ENCODE measurements at regions not wholly inside any gene's neighbourhood (a gene's known extent, or its start where the extent isn't known, plus 50 kb on each side); places are given as distances from the start of the nearest gene placed in this dataset.

DNA sequence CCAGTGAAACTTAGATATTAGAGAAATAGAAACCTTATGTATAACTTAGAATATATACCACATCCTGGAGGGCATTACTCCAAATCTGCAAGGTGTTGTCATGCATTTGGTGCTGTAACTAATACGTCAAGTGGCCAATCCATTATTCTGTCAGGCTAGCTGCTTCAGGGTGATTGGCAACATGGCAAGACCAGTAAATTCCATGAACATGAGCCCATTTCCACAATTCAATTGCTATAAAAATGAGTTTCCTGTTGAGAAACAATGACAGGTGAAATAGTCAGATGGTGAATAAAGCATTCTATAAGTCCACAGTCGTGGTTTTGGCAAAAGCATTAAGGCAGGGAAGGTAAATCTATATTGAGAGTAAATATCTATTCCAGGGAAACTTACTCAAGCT is 566.0 kb downstream of the ADGRL2 start:
- Histone ChIP-seq H4K91ac (ENCODE audit: insufficient read depth, low read depth, low read length) (no peak overlapping the region), H3K27ac (ENCODE audit: insufficient read depth, low read length) (no peak overlapping the region), H4K20me1 (ENCODE audit: insufficient read depth, low read length) (no peaks in the 10 kb centered on the region), H3K18ac (ENCODE audit: low read depth, low read length) (no peak overlapping the region), H3K4me3 (ENCODE audit: insufficient read depth, low read depth, low read length) (no peak overlapping the region), H2BK5ac (ENCODE audit: low read depth, low read length, poor library complexity, severe bottlenecking) (no peak overlapping the region), H3K36me3 (ENCODE audit: control insufficient read depth, insufficient read depth, low read length) (no peaks in the 10 kb centered on the region), H2AFZ (replicated peaks; ENCODE audit: low read length, poor library complexity) (no peak overlapping the region), H3K14ac (replicated peaks; ENCODE audit: low read depth, low read length) (no peak overlapping the region), H3K9me1 (ENCODE audit: insufficient read depth, low read length) (no peaks in the 10 kb centered on the region), H3K23ac (ENCODE audit: low read depth, low read length) (no peak overlapping the region), H3K9me3 (ENCODE audit: control insufficient read depth, insufficient read depth, low read length) (no peaks in the 10 kb centered on the region; the same call in 1 of the 2 replicates), H2AK5ac (ENCODE audit: low read depth, low read length) (no peak overlapping the region), H4K5ac (ENCODE audit: low read depth, low read length) (no peak overlapping the region), H3K4ac (ENCODE audit: low read depth, low read length) (no peak overlapping the region), H3K56ac (ENCODE audit: extremely low read depth, insufficient read depth, low read length) (no peak overlapping the region), H3K4me2 (ENCODE audit: low read depth, low read length) (no peak overlapping the region), H4K8ac (ENCODE audit: low read depth in 2 of 2, low read length in 2 of 2) (no peak overlapping the region), H2AK9ac (replicated peaks; ENCODE audit: low read depth, low read length, poor library complexity) (no peak overlapping the region), H3K4me1 (ENCODE audit: control insufficient read depth, insufficient read depth, low read length) (no peaks in the 10 kb centered on the region), H3K9ac (ENCODE audit: low read depth, low read length) (no peak overlapping the region), H2BK15ac (ENCODE audit: low read depth, low read length) (no peak overlapping the region), H3K79me1 (ENCODE audit: low read depth in 1 of 2, low read length in 2 of 2) (no peaks in the 10 kb centered on the region), H2BK20ac (ENCODE audit: low read depth, low read length) (no peak overlapping the region), H2BK120ac (ENCODE audit: low read depth, low read length) (no peak overlapping the region), H3K27me3 (ENCODE audit: control insufficient read depth, insufficient read depth, low read length) (no peaks in the 10 kb centered on the region)
- intact Hi-C loops (cut with micrococcal nuclease): no loop called here
- in situ Hi-C loops (cut with MboI; ENCODE audit: low sequenced_read_pairs): no loop called here
- dilution Hi-C loops (cut with HindIII; ENCODE audit: low sequenced_read_pairs, unreplicated experiment): no loop called here
- BruUV-seq (replicated peaks): no TSS peak
- no CpG with 5 or more reads among the region's 2 CpGs for WGBS, 2 experiments (ENCODE audit: extremely low coverage in 2 of 2, insufficient read length in 1 of 2)
- DNase-seq (no peak), ATAC-seq (ENCODE audit: low read depth) (no peak)
- POLR2A ChIA-PET (ENCODE audit: unreplicated experiment): no interaction called here
- CTCF ChIA-PET: no interaction called here
- no peak for TF ChIP-seq RAD21 (IDR thresholded peaks at IDR 0.05; ENCODE audit: low read length)
- TF ChIP-seq FOS (IDR thresholded peaks at IDR 0.05; ENCODE audit: low read depth, low read length): no peak
- TF ChIP-seq NFE2L2 (IDR thresholded peaks at IDR 0.05; ENCODE audit: low read depth, low read length): no peak
- no peak for TF ChIP-seq MXI1 (IDR thresholded peaks at IDR 0.05; ENCODE audit: borderline replicate concordance, low read depth, low read length)
- no peak for TF ChIP-seq BHLHE40 (IDR thresholded peaks at IDR 0.05; ENCODE audit: low read depth, low read length)
- TF ChIP-seq CEBPB (IDR thresholded peaks at IDR 0.05; ENCODE audit: low read depth, low read length): no peak
- TF ChIP-seq RCOR1 (IDR thresholded peaks at IDR 0.05; ENCODE audit: insufficient replicate concordance, low read length): no peak
- TF ChIP-seq ELK1 (IDR thresholded peaks at IDR 0.05; ENCODE audit: borderline replicate concordance, low read depth, low read length): no peak
- no peak for TF ChIP-seq MAFK (IDR thresholded peaks at IDR 0.05; ENCODE audit: low read depth, low read length)
- no peak for TF ChIP-seq USF2 (IDR thresholded peaks at IDR 0.05; ENCODE audit: low read depth, low read length)
- no peak for TF ChIP-seq SMC3 (IDR thresholded peaks at IDR 0.05; ENCODE audit: low read depth, low read length)
- TF ChIP-seq, protein P1, sequence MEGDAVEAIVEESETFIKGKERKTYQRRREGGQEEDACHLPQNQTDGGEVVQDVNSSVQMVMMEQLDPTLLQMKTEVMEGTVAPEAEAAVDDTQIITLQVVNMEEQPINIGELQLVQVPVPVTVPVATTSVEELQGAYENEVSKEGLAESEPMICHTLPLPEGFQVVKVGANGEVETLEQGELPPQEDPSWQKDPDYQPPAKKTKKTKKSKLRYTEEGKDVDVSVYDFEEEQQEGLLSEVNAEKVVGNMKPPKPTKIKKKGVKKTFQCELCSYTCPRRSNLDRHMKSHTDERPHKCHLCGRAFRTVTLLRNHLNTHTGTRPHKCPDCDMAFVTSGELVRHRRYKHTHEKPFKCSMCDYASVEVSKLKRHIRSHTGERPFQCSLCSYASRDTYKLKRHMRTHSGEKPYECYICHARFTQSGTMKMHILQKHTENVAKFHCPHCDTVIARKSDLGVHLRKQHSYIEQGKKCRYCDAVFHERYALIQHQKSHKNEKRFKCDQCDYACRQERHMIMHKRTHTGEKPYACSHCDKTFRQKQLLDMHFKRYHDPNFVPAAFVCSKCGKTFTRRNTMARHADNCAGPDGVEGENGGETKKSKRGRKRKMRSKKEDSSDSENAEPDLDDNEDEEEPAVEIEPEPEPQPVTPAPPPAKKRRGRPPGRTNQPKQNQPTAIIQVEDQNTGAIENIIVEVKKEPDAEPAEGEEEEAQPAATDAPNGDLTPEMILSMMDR (conservative IDR thresholded peaks at IDR 0.05; ENCODE audit: low read depth, low read length): no peak
- TF ChIP-seq MAZ (IDR thresholded peaks at IDR 0.05; ENCODE audit: borderline replicate concordance, low read depth, low read length): no peak
- TF ChIP-seq POLR2A (IDR thresholded peaks at IDR 0.05; ENCODE audit: low read depth, low read length): no peak
